Fibroblast of lung (primary cell): ENCODE measurements at regions not wholly inside any gene's neighbourhood (a gene's known extent, or its start where the extent isn't known, plus 50 kb on each side); places are given as distances from the start of the nearest gene placed in this dataset.

Experiments
- DNase-seq, 2 donors: peaks; one replicate each; pipeline versions ENCODE4 v3.0.0 to v3.0.0-alpha.2; 2010; ENCODE audit warnings: low read depth in 2 of 2
- H2AFZ ChIP-seq: 2 replicates; pipeline ENCODE4 v1.5.1; 2012; ENCODE audit warnings: low read length, control low read depth, inconsistent platforms
- H3K27ac ChIP-seq: 2 replicates; pipeline ENCODE4 v1.5.1; 2011; ENCODE audit warnings: low read length, control low read depth; ENCODE audit not compliant: insufficient read depth
- H3K27me3 ChIP-seq: 2 replicates; pipeline ENCODE4 v1.5.1; 2011; ENCODE audit warnings: mild to moderate bottlenecking, low read length; ENCODE audit not compliant: control insufficient read depth, insufficient read depth
- H3K36me3 ChIP-seq: 2 replicates; pipeline ENCODE4 v1.5.1; 2011; ENCODE audit warnings: low read length; ENCODE audit not compliant: control insufficient read depth, insufficient read depth
- H3K4me1 ChIP-seq: 2 replicates; pipeline ENCODE4 v1.5.1; 2011; ENCODE audit warnings: low read length; ENCODE audit not compliant: control insufficient read depth, insufficient read depth; ENCODE audit errors: extremely low read depth
- H3K4me2 ChIP-seq: 2 replicates; pipeline ENCODE4 v1.5.1; 2011; ENCODE audit warnings: low read length, control low read depth; ENCODE audit not compliant: insufficient read depth; ENCODE audit errors: extremely low read depth
- H3K4me3 ChIP-seq, 4 experiments: fragments of 200-600 bp in 1 of 4; sonication (generic) in 1 of 4; replicated peaks in 1 of 4; 2 replicates each; pipeline ENCODE4 v1.5.1; 2011 to 2016; ENCODE audit warnings: low read length in 4 of 4, low read depth in 3 of 4, mild to moderate bottlenecking in 3 of 4, control low read depth in 2 of 4, inconsistent platforms in 1 of 4, mixed read lengths in 1 of 4; ENCODE audit not compliant: insufficient read depth in 1 of 4; ENCODE audit errors: control extremely low read depth in 1 of 4
- H3K79me2 ChIP-seq: 2 replicates; pipeline ENCODE4 v1.5.1; 2012; ENCODE audit warnings: mild to moderate bottlenecking, low read length, inconsistent platforms; ENCODE audit not compliant: control insufficient read depth, insufficient read depth
- H3K9ac ChIP-seq: 2 replicates; pipeline ENCODE4 v1.5.1; 2011; ENCODE audit warnings: mild to moderate bottlenecking, low read length, control low read depth; ENCODE audit not compliant: insufficient read depth
- H3K9me3 ChIP-seq: 2 replicates; pipeline ENCODE4 v1.5.1; 2012; ENCODE audit warnings: low read depth, low read length; ENCODE audit not compliant: control insufficient read depth, insufficient read depth
- H4K20me1 ChIP-seq: 2 replicates; pipeline ENCODE4 v1.5.1; 2011; ENCODE audit warnings: low read length; ENCODE audit not compliant: control insufficient read depth, insufficient read depth; ENCODE audit errors: extremely low read depth
- CTCF ChIP-seq, 2 donors: IDR thresholded peaks in 1 of 2; conservative IDR thresholded peaks in 1 of 2; 1 replicate in 1 of 2; 2 replicates in 1 of 2; pipeline ENCODE4 v1.5.1; 2011 to 2012; ENCODE audit warnings: low read length in 2 of 2, control low read depth in 1 of 2, inconsistent platforms in 1 of 2, low read depth in 1 of 2, mild to moderate bottlenecking in 1 of 2
- EZH2 ChIP-seq: IDR thresholded peaks from 2 replicates; pipeline ENCODE4 v1.5.1; 2012; ENCODE audit warnings: low read length, control low read depth, mild to moderate bottlenecking; ENCODE audit errors: missing control alignments

DNA sequence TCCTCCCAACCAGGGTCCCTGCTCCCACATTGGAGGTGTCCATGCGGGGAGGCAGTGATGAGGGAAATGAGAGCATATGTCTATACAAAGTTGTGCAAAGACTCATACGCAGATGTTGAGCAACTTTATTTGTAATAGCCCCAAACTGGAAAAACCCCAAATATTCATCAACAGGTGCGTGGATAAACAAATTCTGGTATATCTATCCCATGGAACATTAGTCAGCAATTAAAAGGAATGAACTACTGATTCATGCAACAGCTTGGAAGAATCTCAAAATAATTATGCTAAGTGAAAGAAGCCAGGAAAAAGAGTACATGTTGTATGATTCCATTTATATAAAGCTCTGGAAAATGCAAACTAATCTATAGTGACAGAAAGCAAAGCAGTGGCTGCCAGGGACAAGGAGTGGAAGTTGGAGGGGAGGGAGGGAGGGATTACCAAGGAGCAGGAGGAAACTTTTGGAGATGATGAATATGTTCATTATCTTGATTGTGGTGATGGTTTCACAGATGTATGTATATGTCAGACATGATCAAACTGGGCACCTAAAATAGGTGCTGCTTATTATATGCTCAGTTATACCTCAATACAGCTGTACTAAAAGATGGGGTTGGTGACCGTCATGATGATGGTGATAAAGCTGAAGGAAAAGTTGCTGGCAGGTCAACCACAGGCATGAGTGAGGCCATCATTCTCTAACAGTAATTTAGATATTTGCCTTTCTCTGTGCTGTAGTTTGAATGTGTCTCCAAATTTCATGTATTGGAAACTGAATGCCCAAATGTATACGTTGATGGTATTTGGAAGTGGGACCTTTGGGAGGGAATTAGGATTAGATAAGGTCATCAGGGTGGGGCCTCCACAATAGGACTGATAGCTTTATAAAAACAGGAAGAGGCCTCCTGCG is 270.9 kb downstream of the CYP26B1 start:
- Histone ChIP-seq H3K79me2 (no peaks in the 10 kb centered on the region), H4K20me1 (no peaks in the 10 kb centered on the region), H3K36me3 (no peaks in the 10 kb centered on the region), H3K4me1 (peaks cover 15% of the 10 kb centered on the region), H2AFZ (no peak overlapping the region), H3K27me3 (no peaks in the 10 kb centered on the region), H3K4me3 (no peak overlapping the region), H3K27ac (no peak overlapping the region), H3K4me2 (no peak overlapping the region), H3K9ac (no peak overlapping the region), H3K9me3 (no peaks in the 10 kb centered on the region)
- TF ChIP-seq CTCF (conservative IDR thresholded peaks at IDR 0.05 in 1 of 2, IDR thresholded peaks at IDR 0.05 in 1 of 2; ENCODE audit: low read depth in 1 of 2, low read length in 2 of 2) (no peak), EZH2 (no peak)
- peak in 1 of 2 donors; percentile 14 for DNase-seq

- Histone ChIP-seq H3K27ac (no peak overlapping the region), H3K9me3 (no peaks in the 10 kb centered on the region), H3K36me3 (no peaks in the 10 kb centered on the region), H3K9ac (no peak overlapping the region), H3K4me3 (no peak overlapping the region), H2AFZ (no peak overlapping the region), H3K79me2 (no peaks in the 10 kb centered on the region), H3K4me1 (no peaks in the 10 kb centered on the region), H3K4me2 (no peak overlapping the region), H3K27me3 (peaks cover 11% of the 10 kb centered on the region), H4K20me1 (no peaks in the 10 kb centered on the region)
- DNase-seq: no peak
- no peak for TF ChIP-seq EZH2
- no peak for TF ChIP-seq CTCF (conservative IDR thresholded peaks at IDR 0.05 in 1 of 2, IDR thresholded peaks at IDR 0.05 in 1 of 2; ENCODE audit: low read depth in 1 of 2, low read length in 2 of 2)
Measured at GRCh38 chr2:71872466-71873051, 275.1 kb downstream of the CYP26B1 start.

DNA sequence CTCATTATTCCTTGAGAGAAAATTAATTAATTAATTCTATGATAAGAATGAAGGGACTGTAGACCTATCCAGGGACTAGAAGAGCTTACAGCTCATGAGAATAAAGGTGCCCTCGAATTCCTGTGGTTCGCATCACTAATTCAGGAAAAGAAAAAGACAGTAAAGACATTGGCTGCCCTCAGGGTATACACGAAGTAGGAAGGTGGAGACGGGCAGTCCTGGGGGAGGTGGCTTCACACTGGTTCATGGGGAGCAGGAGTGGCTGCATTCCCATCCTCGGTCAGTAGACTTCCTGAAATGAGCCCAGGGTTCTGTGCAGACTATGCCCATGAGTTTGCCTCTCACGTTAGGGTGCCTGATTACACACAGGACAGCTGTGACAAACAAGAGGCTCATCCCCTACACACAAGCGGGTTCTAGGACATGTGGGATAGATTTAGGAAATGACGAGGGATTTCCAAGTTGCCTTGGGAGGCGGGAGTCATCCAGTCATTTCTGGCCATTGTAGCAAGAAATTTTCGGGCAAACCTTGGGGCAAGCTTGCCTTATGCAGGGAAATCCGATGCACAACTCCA is 282.2 kb downstream of the CYP26B1 start:
- no peak overlapping the region for H3K9ac ChIP-seq
- no peak overlapping the region for H3K4me3 ChIP-seq
- H3K36me3 ChIP-seq: no peaks in the 10 kb centered on the region
- peaks cover 9% of the 10 kb centered on the region for H3K27me3 ChIP-seq
- TF ChIP-seq CTCF (conservative IDR thresholded peaks at IDR 0.05 in 1 of 2, IDR thresholded peaks at IDR 0.05 in 1 of 2; ENCODE audit: low read depth in 1 of 2, low read length in 2 of 2): no peak
- no peak for TF ChIP-seq EZH2
- H3K4me2 ChIP-seq: no peak overlapping the region
- no peaks in the 10 kb centered on the region for H3K79me2 ChIP-seq
- DNase-seq: no peak
- no peak overlapping the region for H2AFZ ChIP-seq
- no peak overlapping the region for H3K27ac ChIP-seq
- H3K9me3 ChIP-seq: no peaks in the 10 kb centered on the region
- no peaks in the 10 kb centered on the region for H3K4me1 ChIP-seq
- H4K20me1 ChIP-seq: no peaks in the 10 kb centered on the region
